Esophagus muscularis mucosa (tissue), 4 donors: ENCODE measurements at regions not wholly inside any gene's neighbourhood (a gene's known extent, or its start where the extent isn't known, plus 50 kb on each side); places are given as distances from the start of the nearest gene placed in this dataset.

Experiments used
- DNase-seq: peaks from one replicate; pipeline ENCODE4 v3.0.0-alpha.2; 2017; ENCODE audit errors: extremely low spot score
- H3K27ac ChIP-seq, 4 donors: fragments of 200-600 bp; sonication (generic); replicated peaks in 1 of 4; 1 replicate in 3 of 4; 2 replicates in 1 of 4; pipeline ENCODE4 v1.5.1; 2016 to 2019; ENCODE audit warnings: mild to moderate bottlenecking in 1 of 4
- H3K27me3 ChIP-seq, 4 donors: fragments of 200-600 bp; sonication (generic); one replicate each; pipeline versions ENCODE4 v1.5.1 to v1.6.0; 2016 to 2019
- H3K36me3 ChIP-seq, 4 donors: fragments of 200-600 bp; sonication (generic); one replicate each; pipeline ENCODE4 v1.5.1; 2016 to 2019
- H3K4me1 ChIP-seq, 4 donors: fragments of 200-600 bp; sonication (generic); one replicate each; pipeline ENCODE4 v1.5.1; 2016 to 2019
- H3K4me3 ChIP-seq, 4 donors: fragments of 200-600 bp; sonication (generic); 1 replicate in 2 of 4; 2 replicates in 2 of 4; pipeline ENCODE4 v1.5.1; 2016 to 2019; ENCODE audit warnings: mild to moderate bottlenecking in 4 of 4, moderate library complexity in 1 of 4
- H3K9me3 ChIP-seq, 4 donors: fragments of 200-600 bp; sonication (generic); 1 replicate in 3 of 4; 2 replicates in 1 of 4; pipeline ENCODE4 v1.5.1; 2016 to 2019
- EP300 ChIP-seq: sonication (generic); formaldehyde crosslinking; IDR thresholded peaks from one replicate; pipeline ENCODE4 v1.6.1; 2017; ENCODE audit warnings: antibody characterized with exemption
- POLR2A ChIP-seq: fragments of 450-650 bp; IDR thresholded peaks from one replicate; pipeline ENCODE4 v1.6.1; 2017; ENCODE audit warnings: antibody characterized with exemption, moderate library complexity, mild to moderate bottlenecking, low read depth
- POLR2AphosphoS5 ChIP-seq, 2 donors: sonication (generic); formaldehyde crosslinking; IDR thresholded peaks; one replicate each; pipeline ENCODE4 v1.6.1; 2017; ENCODE audit warnings: antibody characterized with exemption in 2 of 2
- WGBS: methylation state at CpG from one replicate; pipeline ENCODE4 v1.1.5; 2018; 5-methylcytosine and 5-hydroxymethylcytosine counted together
- intact Hi-C: fragments of 100-400 bp; cut with DNase I; formaldehyde crosslinking; loops from one replicate; pipeline ENCODE4 v1.15.1; 2023
- TF ChIP-seq, protein P1 (sequence below), 3 experiments: fragments of 200-600 bp in 2 of 3; fragments of 450-650 bp in 1 of 3; sonication (generic) in 2 of 3; IDR thresholded peaks; one replicate each; pipeline ENCODE4 v1.5.1; 2017 to 2019; ENCODE audit warnings: antibody characterized with exemption in 3 of 3, mild to moderate bottlenecking in 2 of 3, moderate library complexity in 1 of 3

DNA sequence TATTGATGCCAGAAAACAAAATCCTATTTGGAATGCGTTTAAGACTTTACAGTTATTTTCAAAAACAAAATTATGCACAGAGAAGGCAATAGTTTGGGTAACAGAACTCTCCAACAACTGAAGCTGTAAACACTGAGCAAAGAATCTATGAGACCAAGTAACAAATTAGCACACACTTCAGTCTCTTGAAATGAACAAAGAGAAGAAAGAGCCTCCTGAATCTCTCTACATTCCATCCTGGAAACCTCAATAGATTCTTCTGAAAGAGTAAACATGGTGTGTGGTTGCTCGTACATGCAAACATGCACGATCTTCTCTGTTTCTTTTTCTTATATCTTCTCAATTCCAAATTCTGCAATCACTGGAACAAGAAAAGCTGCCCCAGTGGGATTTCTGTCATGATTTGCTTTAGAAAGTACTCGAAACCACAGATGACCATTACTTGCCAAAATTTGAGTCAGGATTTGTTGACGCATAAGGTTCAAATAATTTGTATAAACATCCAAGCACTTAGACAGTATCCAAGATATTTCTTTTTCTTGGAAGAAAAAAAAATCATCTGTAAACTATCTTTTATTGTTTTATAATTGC lies 137.9 kb upstream of the DACH1 start:
- H3K4me3 ChIP-seq = no peak overlapping the region
- no peaks in the 10 kb centered on the region for H3K9me3 ChIP-seq
- DNase-seq = no peak
- no peaks in the 10 kb centered on the region for H3K27me3 ChIP-seq
- TF ChIP-seq POLR2AphosphoS5 (IDR thresholded peaks at IDR 0.05) (no peak), EP300 (no peak), POLR2A (no peak)
- TF ChIP-seq, protein P1, sequence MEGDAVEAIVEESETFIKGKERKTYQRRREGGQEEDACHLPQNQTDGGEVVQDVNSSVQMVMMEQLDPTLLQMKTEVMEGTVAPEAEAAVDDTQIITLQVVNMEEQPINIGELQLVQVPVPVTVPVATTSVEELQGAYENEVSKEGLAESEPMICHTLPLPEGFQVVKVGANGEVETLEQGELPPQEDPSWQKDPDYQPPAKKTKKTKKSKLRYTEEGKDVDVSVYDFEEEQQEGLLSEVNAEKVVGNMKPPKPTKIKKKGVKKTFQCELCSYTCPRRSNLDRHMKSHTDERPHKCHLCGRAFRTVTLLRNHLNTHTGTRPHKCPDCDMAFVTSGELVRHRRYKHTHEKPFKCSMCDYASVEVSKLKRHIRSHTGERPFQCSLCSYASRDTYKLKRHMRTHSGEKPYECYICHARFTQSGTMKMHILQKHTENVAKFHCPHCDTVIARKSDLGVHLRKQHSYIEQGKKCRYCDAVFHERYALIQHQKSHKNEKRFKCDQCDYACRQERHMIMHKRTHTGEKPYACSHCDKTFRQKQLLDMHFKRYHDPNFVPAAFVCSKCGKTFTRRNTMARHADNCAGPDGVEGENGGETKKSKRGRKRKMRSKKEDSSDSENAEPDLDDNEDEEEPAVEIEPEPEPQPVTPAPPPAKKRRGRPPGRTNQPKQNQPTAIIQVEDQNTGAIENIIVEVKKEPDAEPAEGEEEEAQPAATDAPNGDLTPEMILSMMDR (IDR thresholded peaks at IDR 0.05) = no peak
- intact Hi-C loops = no loop called here
- no peaks in the 10 kb centered on the region for H3K4me1 ChIP-seq
- no peak overlapping the region for H3K27ac ChIP-seq
- H3K36me3 ChIP-seq = no peaks in the 10 kb centered on the region
- WGBS = 76% methylated on average over 5 of the region's 5 CpGs

DNA sequence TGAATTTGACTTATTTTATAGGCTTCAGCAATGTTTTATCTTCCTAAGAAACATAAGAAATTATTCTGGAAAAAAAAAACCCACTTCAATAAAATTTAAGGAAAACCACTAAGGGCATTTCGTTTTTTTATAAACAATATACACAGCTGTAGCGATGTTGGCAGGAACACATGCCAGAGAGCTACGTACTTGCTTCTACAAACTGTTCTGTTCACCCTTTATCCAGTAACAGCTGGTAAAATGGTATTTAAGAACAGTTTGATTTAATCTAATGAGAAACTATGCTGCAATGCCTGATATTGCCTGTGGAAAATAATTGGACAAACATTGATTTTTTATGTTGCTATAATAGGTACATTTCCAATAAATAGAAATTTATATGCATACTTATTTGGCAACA lies 137.2 kb upstream of the DACH1 start:
- H3K27me3 ChIP-seq = no peaks in the 10 kb centered on the region
- no peaks in the 10 kb centered on the region for H3K4me1 ChIP-seq
- no peaks in the 10 kb centered on the region for H3K36me3 ChIP-seq
- TF ChIP-seq, protein P1 (IDR thresholded peaks at IDR 0.05) = no peak
- TF ChIP-seq POLR2A (no peak), POLR2AphosphoS5 (IDR thresholded peaks at IDR 0.05) (no peak), EP300 (no peak)
- no peak overlapping the region for H3K27ac ChIP-seq
- no peak overlapping the region for H3K4me3 ChIP-seq
- DNase-seq = no peak
- intact Hi-C loops = no loop called here
- WGBS = 38% methylated on average over 3 of the region's 3 CpGs
- no peaks in the 10 kb centered on the region for H3K9me3 ChIP-seq

GRCh38 chr13:71998223-71998622 lies 131.2 kb upstream of the DACH1 start:
- H3K36me3 ChIP-seq = no peaks in the 10 kb centered on the region
- H3K9me3 ChIP-seq = no peaks in the 10 kb centered on the region
- H3K4me1 ChIP-seq = no peaks in the 10 kb centered on the region
- no peak for DNase-seq
- TF ChIP-seq, protein P1 (IDR thresholded peaks at IDR 0.05) = no peak
- TF ChIP-seq EP300 (no peak), POLR2AphosphoS5 (IDR thresholded peaks at IDR 0.05) (no peak)
- no peaks in the 10 kb centered on the region for H3K27me3 ChIP-seq
- no peak overlapping the region for H3K27ac ChIP-seq
- intact Hi-C loops = no loop called here
- no peak overlapping the region for H3K4me3 ChIP-seq

- Histone ChIP-seq H3K9me3 (peaks cover 0 to 21% (median 2%) of the 10 kb centered on the region in 4 donors), H3K27me3 (no peaks in the 10 kb centered on the region), H3K36me3 (no peaks in the 10 kb centered on the region), H3K4me1 (no peaks in the 10 kb centered on the region), H3K27ac (no peak overlapping the region), H3K4me3 (no peak overlapping the region)
- intact Hi-C loops = no loop called here
- 39% methylated on average over 3 of the region's 3 CpGs for WGBS
- no peak for DNase-seq
- TF ChIP-seq POLR2AphosphoS5 (IDR thresholded peaks at IDR 0.05) (no peak), EP300 (no peak), POLR2A (no peak)
- TF ChIP-seq, protein P1 (IDR thresholded peaks at IDR 0.05) = no peak
Measured at GRCh38 chr13:71979616-71980015, 112.6 kb upstream of the DACH1 start.

GRCh38 chr13:71977028-71977427 lies 110.0 kb upstream of the DACH1 start:
- no peak for DNase-seq
- Histone ChIP-seq H3K4me1 (no peaks in the 10 kb centered on the region), H3K27me3 (no peaks in the 10 kb centered on the region), H3K4me3 (no peak overlapping the region), H3K27ac (no peak overlapping the region), H3K9me3 (peaks cover 0 to 12% (median 0%) of the 10 kb centered on the region in 4 donors), H3K36me3 (no peaks in the 10 kb centered on the region)
- TF ChIP-seq POLR2A (no peak), EP300 (no peak), POLR2AphosphoS5 (IDR thresholded peaks at IDR 0.05) (no peak)
- TF ChIP-seq, protein P1 (IDR thresholded peaks at IDR 0.05) = no peak
- 89% methylated on average over 7 of the region's 7 CpGs for WGBS
- intact Hi-C loops = no loop called here
